SW480 (cell line): ENCODE measurements at regions not wholly inside any gene's neighbourhood (a gene's known extent, or its start where the extent isn't known, plus 50 kb on each side); places are given as distances from the start of the nearest gene placed in this dataset.
"Not testable (repeated sequence)": the region's sequence is repeated elsewhere in the genome, so short reads cannot be mapped to it uniquely, and the experiment has no call there.

Experiments used
- DNase-seq: peaks from one replicate; pipeline ENCODE4 v3.0.0-alpha.2; 2016; ENCODE audit warnings: low spot score

DNA sequence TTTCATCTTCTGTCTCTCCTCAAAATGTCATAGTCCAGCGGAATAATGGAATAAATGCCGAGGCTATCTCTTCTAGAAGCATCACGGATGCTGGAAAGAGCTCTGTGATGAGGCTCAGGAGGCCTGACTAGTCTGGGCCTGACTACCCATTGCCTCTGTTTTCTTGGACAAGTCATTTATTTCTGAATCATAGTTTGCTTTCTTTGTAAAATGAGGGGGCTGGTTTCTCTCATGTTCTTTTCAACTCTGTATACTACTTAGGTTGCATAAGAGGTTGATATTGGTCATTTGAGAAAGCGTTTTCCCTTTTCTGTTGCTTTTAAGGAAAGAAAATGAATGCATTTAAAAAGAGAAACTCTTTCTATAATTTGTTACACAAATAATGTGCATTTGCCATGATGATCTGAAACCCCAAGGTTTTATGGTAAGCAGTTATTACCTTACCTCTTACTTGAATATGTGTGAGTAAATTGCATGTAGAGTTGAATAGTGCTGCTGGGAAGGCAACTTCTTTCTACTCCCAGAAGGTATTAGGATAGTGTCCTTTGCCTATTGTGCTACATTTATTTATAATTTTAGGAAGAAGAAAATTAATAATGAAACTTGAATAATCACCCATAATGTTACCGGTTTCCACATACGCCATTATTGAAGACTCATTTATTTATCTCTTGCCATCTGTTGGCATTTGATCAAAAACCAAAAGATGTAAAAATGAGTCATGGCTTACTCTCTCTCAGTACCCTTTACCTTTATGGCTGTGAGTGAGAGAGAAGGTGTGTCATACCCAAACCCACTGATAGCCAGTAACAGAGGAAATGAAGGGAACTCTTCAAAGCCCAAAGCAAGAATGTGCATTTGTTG is 179.1 kb downstream of the FASLG start:
- DNase-seq: peak; percentile 84

GRCh38 chr1:172838680-172839313 is 179.9 kb downstream of the FASLG start:
- DNase-seq: no peak

- not testable (repeated sequence) for DNase-seq
These were observed 180.7 kb downstream of the FASLG start for GRCh38 chr1:172839639-172840038.

DNA sequence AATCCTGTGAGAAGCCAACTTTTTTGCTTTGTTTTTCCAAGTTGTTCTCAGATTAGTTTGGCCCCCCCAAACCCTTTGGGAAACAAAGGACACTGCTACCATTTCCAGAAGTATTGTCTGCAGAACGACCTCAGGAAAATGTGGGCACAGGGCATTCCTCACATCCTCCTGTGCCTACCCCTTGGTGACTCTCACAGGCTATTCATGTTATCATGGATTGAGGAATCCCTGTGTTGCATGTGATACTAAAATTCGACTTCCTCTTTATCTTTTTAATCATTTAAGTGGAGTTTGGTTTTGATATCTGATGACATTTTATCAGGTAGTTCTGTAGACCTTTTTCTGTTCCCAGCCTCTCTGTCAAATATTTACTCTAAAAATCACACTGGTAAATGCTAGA is 184.5 kb downstream of the FASLG start:
- no peak for DNase-seq

DNA sequence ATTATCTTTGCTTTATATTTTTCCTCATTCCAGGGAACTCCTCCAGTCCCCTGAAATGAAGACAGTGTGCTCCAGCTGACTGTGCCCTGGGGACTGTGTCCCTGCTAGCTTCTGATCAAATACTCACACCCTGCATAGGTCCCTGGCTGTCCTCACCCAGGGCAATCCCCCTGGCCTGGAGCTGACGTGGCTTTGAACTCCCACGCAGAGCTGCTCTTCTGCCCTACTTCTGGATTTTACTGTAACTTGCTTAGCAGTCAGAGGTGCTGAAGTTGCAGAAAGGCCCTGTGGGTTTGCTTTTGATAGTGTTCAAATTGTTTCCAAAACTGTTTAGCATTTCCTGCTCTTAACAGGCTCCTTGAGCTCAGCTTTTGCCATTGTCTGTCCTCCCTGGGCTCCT is 186.5 kb downstream of the FASLG start:
- peak; percentile 18 for DNase-seq

GRCh38 chr1:172845865-172846264 is 187.0 kb downstream of the FASLG start:
- no peak for DNase-seq

DNA sequence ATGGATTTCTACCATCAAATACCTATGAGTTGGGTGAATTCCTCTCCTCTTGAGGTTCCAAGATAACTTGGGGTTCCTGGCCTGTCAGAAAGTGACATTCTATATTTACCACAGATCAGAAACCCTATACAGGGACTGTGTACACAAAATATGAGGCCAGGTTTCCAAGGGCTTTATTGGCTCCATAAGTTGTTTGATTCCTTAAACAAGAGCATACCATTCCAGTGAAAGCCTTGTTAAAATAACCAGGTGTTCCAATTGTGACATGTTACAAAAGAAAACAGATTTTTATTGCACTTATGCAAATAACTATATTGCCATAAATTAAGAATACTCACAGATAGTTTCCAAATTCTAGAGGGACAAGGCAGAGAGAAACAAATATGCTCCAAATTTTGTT is 188.9 kb downstream of the FASLG start:
- DNase-seq: not testable (repeated sequence)

DNA sequence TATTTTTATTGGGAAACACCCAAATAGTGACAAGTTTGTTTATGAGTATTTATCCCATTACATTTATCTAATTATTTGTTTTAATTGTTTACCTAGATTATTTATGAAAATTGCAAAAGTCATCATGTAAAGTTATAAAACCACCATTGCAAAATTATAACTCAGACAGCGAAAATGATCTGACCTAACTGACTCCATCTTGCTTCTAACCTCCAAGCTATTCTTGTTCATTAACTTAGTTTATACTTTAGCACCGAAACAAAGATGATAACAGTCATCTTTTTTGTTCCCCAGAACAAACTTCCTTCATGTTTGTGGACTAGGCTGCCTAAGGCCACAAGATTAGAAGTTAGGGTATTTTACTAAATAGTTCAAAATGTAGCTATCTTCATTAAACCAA is 190.8 kb downstream of the FASLG start:
- DNase-seq: no peak

DNA sequence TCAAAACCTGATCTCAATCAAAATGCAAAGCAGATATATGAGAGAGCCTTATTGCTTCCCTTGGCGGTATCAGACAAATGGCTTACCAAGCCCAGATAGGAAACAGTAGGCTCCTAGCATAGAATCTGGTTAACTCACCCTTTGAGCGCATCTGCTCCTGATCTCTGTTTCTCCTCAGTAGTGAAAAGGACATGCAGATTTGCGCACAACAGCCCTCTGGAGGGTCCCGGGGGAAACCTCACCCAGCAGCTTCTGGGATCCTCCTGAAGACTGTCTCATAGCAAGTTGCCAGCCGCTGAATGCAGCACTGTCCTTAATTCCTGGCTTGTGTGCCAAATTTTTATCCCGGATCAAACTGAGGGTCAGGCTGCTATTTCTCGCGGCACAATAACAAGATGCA is 192.2 kb downstream of the FASLG start:
- no peak for DNase-seq

DNA sequence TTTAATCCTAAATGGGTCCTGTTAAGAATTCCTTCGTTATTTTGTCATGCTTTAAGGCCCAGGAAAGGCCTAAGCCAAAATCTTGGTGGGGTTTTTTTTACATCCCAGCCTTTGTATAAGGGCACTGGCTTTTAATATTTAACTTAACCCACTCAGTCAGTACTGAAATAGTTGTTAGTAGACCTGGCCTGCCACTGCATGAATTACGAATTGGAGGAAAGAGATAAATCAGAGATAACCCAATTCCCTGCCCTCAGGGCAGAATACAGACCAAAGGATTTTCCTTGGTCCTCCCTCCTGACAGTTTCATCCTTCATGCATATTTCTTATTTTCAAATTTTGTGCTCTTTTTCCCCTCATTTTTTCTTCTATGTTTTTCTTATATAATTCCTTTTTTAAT is 193.0 kb downstream of the FASLG start:
- DNase-seq: no peak

DNA sequence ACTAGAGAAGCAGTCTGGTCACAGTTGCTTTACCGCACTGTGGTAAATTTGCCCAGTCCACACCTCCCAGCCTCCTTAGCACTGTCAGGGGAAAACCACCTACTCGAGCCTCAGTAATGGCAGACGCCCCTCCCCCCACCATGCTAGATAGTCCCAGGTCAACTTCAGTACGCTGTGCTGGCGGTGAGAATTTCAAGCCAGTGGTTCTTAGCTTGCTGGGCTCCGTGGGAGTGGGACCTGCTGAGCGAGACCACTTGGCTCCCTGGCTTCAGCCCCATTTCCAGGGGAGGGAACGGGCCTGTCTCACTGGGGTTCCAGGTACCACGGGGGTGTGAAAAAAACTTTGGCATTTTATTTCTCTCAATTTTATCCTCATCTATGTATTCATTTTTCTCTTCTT is 194.8 kb downstream of the TNFSF18 start:
- DNase-seq: not testable (repeated sequence)

- DNase-seq: no peak
These were observed 187.7 kb downstream of the TNFSF18 start for GRCh38 chr1:172863031-172863430.

DNA sequence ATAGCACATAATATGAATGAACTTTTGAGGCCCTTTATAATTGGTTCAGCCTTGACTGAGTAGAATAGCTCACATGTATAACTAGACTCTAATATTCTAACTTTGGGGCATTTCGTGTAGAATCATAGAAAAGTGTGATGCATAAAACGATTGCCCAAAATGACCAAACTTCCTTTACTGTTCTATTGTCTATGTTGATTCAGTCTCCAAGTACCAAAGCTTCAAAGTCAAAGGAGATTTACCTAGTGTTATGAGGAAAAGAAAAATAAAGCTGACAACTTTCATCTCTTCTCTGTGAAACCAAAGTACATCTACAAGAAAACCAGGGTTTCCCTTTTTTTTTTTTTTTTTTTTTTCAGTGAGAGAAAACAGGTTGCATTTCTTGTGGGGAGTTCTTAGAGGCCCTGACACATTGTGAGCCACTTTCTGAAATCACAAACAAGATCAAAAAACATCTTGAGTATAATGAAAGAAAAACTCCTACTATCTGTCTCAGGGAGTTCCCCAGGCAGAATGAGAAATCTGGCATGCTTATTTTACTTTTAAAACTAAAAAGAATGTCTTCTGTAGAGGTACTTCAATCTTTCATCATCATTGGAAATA is 183.4 kb downstream of the TNFSF18 start:
- DNase-seq: no peak

GRCh38 chr1:172870901-172871606 is 179.7 kb downstream of the TNFSF18 start:
- peak; percentile 64 for DNase-seq

DNA sequence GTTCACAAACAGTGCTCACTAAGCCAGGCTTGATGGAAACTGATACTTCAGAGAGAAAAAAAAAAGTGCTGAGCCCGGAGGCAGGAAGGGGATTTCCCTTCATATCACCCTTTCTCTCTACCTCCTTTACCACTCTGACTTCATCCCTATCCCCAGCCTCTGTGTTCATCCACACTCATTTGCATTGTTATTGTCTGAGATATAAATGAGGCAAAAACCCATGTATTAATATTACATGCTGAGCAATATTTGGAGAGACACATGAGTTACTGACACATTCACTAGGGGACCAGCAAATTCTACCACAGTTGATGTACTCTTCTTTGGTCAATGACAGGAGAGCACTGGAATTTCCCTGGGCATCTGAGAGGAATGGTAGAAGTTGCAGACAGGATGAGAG is 175.8 kb downstream of the TNFSF18 start:
- DNase-seq: no peak

GRCh38 chr1:172875892-172876291 is 174.8 kb downstream of the TNFSF18 start:
- no peak for DNase-seq

GRCh38 chr1:172882385-172882784 is 168.4 kb downstream of the TNFSF18 start:
- no peak for DNase-seq

- DNase-seq: no peak
These were observed 167.9 kb downstream of the TNFSF18 start for GRCh38 chr1:172882791-172883386.

DNA sequence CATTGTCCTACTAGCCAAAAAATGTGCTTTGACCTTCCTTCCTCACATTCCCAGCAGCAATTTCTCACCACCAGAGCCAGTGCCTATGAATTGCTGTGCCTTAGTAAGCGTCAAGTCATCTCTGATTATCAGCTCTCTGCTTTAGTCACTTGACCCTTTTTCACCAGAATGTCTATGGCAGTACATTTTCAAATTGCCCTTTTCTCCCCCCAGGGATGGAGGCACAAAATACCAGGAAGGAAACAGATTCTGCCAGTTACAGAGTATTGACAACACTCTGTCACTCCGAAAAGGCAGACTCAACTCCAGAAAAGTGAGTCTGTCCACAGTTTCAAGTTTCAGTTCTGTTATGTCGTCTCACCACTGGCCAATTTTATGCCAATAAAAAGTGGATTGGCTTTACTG is 167.4 kb downstream of the TNFSF18 start:
- DNase-seq: no peak

GRCh38 chr1:172883844-172884243 is 166.9 kb downstream of the TNFSF18 start:
- DNase-seq: no peak

- DNase-seq: no peak
These were observed 165.3 kb downstream of the TNFSF18 start for GRCh38 chr1:172885411-172885810.

- DNase-seq: no peak
These were observed 164.8 kb downstream of the TNFSF18 start for GRCh38 chr1:172885971-172886370.
